Body of pancreas (tissue), 4 donors: ENCODE measurements at regions not wholly inside any gene's neighbourhood (a gene's known extent, or its start where the extent isn't known, plus 50 kb on each side); places are given as distances from the start of the nearest gene placed in this dataset.
"Not testable (repeated sequence)": the region's sequence is repeated elsewhere in the genome, so short reads cannot be mapped to it uniquely, and the experiment has no call there.

ENCODE experiments used
- POLR2A ChIP-seq, 3 donors: fragments of 450-650 bp; IDR thresholded peaks; one replicate each; pipeline ENCODE4 v1.6.1; 2016; ENCODE audit warnings: antibody characterized with exemption in 3 of 3, mild to moderate bottlenecking in 2 of 3
- TF ChIP-seq, protein P1 (sequence below), 7 experiments: fragments of 450-650 bp in 4 of 7; fragments of 200-600 bp in 3 of 7; sonication (generic) in 3 of 7; IDR thresholded peaks; one replicate each; pipeline ENCODE4 v1.5.1; 2016 to 2019; ENCODE audit warnings: antibody characterized with exemption in 7 of 7

DNA sequence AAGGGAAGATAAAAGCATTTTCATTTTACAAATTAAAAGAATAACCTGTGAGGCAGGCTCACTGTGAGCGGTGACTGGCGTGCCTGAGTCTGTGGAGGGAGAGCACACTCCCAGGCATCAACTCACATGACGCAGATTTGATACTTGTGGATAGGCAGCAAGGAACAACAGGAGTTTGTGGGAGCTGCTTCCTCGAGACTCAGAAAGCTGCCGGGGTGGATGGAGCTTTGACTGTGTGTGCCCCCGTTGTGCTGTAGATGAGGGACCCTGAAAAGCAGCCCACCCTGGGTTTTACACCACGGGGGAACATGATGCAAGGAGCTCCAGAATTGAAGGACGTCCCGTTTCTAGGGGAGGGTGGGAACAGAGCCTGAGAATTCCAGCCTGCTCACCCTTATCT is 764.3 kb upstream of the TPTE start:
- TF ChIP-seq, protein P1, sequence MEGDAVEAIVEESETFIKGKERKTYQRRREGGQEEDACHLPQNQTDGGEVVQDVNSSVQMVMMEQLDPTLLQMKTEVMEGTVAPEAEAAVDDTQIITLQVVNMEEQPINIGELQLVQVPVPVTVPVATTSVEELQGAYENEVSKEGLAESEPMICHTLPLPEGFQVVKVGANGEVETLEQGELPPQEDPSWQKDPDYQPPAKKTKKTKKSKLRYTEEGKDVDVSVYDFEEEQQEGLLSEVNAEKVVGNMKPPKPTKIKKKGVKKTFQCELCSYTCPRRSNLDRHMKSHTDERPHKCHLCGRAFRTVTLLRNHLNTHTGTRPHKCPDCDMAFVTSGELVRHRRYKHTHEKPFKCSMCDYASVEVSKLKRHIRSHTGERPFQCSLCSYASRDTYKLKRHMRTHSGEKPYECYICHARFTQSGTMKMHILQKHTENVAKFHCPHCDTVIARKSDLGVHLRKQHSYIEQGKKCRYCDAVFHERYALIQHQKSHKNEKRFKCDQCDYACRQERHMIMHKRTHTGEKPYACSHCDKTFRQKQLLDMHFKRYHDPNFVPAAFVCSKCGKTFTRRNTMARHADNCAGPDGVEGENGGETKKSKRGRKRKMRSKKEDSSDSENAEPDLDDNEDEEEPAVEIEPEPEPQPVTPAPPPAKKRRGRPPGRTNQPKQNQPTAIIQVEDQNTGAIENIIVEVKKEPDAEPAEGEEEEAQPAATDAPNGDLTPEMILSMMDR (IDR thresholded peaks at IDR 0.05): not testable (repeated sequence)
- TF ChIP-seq POLR2A (IDR thresholded peaks at IDR 0.05): not testable (repeated sequence)
